Amniotic stem cell (primary cell): ENCODE measurements at regions not wholly inside any gene's neighbourhood (a gene's known extent, or its start where the extent isn't known, plus 50 kb on each side); places are given as distances from the start of the nearest gene placed in this dataset.
"Not testable (repeated sequence)": the region's sequence is repeated elsewhere in the genome, so short reads cannot be mapped to it uniquely, and the experiment has no call there.

Experiments
- DNase-seq: peaks from one replicate; lab custom pipeline; 2025; lab: John Stamatoyannopoulos, UW

DNA sequence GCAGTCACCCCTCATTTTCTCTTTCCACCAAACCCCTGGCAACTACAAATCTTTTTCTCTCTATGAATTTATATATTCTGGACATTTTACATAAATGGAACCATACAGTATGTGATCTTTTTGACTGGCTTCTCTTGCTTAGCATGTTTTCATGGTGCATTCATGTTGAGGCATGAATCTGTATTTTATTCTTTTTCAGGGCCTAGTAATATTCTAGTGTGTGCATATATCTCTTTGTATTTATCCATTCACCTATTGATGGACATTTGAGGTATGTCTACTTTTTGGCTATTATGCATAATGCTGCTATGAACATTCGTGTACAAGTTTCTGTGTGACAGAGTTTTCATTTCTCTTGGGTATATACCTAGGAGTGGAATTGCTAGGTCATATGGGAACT is 78.2 kb downstream of the HACD1 start:
- DNase-seq, result no peak

DNA sequence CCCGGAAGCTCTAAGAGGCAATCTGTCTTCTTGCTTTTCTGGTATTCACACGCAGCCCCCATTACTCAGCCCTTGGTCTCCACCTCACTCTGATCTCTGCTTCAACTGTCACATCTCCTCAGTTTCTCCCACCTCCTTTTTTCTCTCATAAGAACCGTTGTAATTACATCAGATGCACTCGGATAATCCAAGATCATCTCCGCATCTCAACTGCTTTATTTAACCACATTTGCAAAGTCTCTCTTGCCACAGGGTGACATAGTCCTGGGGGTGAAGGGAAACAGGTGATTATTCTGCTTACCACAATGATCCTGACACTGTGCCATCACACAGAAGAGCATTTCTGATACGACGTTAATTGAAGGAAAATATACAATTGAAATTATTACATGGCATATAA is 79.9 kb downstream of the HACD1 start:
- DNase-seq, result no peak

DNA sequence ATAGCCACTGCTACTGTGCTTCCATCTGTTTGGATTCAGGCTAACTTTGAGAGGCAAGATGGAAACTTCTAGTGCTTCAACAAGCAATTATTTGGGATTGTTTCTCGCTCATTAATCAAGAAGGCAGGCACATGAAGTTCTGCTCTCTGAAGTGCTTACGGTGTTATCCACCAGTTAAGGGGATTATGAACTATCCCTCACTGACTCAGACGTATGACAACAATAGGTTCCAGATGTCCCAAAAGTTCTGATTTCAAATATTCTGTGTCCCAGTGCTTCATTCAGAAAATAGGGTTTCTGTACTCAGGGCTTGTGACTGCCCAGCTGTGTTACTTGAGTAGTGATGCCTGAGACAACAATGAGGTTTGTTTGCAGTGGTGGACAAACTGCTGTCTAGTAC is 81.0 kb downstream of the HACD1 start:
- no peak for DNase-seq

DNA sequence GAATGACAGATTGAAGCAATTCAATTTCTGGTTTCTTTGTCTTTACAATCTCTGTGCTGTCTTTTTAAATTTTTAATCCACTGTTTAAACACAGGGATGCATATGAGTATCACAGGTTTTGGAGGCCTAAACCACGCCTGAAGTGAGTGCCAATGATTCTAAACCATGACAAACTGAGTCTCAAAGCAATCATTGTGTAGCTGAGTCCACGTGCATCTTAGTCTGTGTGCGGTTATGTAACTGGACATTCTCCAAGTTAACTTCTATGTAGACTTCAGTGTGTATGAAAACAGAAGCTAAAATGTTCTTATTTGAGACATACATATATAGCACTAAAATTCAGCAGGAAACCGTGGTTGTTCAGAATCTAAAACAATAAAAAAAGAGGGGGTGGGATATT is 79.3 kb upstream of the ST8SIA6 start:
- DNase-seq, result no peak

DNA sequence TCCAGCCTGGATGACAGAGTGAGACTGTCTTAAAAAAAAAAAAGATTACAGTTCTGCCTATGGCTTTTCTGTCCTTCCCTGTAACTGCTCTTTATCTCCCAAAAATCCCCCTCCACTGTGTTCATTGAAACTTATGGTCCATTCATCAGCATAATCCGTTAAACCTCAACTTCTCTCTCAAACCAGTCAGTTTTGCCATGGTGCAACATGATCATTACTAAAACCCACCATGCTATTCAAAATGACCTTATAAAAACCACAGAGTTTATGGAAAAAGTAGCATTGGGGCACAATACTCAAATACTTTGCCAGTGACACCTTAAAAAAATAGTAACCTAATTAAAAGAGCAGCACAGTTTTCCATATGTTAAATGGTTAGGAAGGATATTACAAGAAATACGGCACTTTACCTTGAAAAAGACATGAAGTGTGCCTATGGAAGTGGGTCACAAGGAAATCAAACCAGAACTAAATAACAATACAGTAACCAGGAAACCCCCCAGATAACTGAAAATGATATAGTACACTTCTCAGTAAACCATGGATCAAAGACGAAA is 74.0 kb upstream of the ST8SIA6 start:
- DNase-seq, result no peak

DNA sequence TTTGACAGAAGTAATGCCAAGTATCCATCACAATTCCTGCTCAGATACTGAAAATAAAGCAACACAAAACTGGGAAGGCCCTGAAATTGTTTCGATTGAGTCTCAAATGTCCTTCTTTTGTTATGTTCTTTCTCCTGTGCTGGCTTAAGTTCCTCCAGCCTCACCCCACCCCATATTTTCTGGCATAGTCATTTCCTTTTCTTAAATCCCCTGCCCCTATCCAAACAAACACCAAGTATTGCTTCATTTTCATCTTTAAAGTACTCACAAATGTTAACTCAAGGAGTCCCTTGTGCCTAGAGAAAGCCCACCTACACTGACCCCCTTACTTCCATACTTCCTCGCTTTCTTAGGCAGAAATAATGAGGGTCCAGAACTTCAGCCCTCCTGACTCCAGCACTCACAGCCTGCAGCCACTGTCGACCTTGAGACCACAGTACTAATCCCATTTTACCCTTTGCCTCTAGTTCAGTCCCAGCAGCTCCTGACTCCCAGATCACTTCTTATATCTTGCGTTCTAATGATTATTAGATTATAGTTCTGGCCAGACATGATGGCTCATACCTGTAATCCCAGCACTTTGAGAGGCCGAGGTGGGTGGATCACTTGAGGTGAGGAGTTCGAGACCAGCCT is 73.2 kb upstream of the ST8SIA6 start:
- no peak for DNase-seq

DNA sequence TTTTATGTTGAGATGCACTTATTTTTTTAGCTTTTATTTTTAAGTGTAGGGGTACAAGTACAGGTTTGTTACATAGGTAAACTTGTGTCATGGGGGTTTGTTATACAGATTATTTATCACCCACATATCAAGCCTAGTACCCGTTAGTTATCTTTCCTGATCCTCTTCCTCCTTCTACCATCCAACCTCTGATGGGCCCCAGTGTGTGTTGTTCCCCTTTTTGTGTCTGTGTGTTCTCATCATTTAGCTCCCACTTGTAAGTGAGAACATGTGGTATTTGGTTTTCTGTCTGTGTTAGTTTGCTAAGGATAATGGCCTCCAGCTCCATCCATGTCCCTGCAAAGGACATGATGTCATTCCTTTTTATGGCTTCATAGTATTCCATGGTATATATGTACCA is 72.2 kb upstream of the ST8SIA6 start:
- not testable (repeated sequence) for DNase-seq

DNA sequence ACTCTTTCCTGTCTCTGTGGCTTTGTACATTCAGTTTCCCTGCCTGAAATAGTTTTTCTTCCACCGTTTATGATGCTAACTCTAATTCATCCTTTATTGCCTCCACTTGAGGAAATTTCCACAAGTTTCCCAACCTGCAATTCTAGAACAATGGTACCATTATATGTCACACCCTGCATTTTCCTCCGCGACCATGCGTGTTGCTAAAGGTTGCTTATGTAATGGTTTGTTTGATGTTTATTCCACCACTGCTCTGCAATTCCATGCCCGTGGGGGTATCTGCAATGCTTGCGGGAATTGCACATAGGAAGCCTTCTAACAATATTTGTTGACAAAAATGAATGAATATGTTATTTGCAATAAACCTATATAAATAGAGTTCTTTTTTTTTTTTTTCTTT is 69.5 kb upstream of the ST8SIA6 start:
- DNase-seq, result no peak

DNA sequence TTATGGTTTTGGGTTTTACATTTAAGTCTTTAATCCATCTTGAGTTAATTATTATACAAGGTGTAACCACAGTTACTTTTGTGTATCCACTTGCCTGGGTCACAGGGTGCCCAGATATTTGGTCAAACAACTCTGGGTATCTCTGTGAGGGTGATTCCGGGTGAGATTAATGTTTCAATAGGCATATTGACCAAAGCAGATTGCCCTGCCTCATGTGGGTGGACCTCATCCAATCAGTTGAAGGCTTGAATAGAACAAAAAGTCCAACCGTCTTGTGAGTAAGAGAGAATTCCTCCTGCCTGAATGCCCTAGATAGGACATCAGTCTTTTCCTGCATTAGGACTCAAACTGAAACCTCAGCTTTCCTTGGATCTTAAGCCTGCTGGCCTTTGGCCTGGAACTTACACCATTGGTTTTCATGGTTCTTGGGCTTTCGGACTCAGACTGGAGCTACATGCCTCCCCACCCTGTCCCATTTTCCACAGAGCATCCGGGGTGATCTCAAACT is 68.9 kb upstream of the ST8SIA6 start:
- DNase-seq, result no peak

DNA sequence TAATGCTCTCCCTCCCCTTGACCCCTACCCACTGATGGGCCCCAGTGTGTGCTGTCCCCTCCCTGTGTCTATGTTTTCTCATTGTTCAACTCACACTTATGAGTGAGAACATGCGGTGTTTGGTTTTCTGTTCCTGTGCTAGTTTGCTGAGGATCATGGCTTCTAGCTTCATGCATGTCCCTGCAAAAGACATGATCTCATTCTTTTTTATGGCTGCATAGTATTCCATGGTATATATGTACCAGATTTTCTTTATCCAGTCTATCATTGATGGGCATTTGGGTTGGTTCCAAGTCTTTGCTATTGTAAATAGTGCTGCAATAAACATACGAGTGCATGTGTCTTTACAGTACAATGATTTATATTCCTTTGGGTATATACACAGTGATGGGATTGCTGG is 67.9 kb upstream of the ST8SIA6 start:
- not testable (repeated sequence) for DNase-seq

DNA sequence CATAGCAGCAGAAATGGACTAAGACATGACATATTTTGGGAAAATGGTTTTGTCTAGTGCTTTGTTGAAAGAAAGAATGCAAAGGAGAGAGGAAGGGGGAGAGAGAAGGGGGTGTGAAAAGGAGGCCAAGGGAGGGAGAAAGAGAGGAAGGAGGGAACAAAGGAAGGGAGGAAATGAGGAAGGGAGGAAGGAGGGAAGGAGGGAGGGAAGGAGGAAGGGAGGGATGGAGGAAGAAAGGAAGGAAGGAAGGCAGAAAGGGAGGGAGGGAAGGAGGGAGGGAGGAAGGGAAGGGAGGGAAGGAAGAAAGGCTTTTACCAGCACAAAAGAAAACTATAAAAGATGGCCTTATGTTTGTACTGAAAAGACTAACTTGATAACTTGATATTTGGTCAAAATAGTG is 65.1 kb upstream of the ST8SIA6 start:
- no peak for DNase-seq

DNA sequence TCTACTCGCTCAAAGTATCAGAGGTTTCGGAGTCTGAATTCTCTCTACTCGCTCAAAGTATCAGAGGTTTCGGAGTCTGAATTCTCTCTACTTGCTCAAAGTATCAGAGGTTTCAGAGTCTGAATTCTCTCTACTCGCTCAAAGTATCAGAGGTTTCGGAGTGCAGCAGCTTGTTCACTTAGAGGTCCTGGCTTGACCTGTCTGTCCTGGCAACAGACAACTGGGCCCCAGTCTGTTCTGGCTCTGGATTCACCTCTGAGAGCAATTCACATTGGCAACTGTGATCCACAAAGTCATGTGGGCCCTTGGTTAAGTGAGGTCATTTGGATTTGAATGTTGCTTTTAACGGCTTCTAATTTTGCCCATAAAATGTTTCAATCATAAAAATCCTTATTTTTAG is 63.9 kb upstream of the ST8SIA6 start:
- no peak for DNase-seq

DNA sequence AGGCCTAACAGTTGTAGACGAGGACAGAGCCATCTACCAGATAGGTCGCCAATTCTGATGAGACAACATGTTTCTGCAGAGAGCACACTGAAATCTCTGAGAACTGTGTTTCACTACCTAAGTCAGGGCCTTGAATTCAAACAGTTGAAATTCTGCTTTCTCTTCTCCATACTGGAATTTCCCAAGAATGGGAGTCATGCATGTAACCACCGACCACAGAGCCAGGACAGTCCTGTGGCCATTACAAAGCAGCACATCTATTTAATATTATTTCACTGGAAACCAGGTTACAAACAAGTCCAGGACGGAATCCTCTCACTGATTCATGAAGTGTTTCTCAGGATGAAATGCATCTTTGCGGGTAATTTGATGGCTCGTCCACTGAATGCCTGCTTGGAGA is 62.0 kb upstream of the ST8SIA6 start:
- DNase-seq, result no peak

DNA sequence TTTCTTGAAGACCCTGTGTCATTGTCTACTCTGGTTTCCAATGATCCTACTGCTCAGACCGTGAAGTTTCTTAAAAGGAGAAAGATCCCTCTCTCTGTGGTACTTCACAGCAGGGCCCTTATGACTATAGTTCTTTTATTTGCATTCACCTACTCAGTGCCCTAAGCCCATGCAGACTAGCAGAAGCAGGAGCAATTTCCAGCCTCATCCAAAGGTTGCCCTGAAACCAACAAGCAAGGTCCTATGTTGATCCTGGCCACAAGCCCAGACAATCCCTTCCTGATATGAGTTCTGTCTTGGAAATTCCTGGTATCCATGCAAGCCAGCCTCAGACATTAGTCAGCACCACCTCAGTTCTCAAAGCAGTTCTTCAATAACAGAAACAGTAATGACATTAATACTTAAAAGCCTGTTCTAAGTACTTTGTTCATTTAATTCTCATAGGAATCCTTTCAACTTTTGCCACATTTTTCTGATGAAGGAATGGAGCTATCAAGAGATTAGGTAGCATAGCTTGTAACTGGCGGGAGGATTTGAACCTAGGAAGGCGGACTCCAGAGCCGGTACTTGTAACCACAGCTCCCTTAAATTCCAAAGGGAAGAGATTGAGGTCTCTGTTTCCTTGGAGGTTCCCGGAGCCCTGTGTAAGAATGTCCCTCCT is 58.1 kb upstream of the ST8SIA6 start:
- DNase-seq, result peak; percentile 76

DNA sequence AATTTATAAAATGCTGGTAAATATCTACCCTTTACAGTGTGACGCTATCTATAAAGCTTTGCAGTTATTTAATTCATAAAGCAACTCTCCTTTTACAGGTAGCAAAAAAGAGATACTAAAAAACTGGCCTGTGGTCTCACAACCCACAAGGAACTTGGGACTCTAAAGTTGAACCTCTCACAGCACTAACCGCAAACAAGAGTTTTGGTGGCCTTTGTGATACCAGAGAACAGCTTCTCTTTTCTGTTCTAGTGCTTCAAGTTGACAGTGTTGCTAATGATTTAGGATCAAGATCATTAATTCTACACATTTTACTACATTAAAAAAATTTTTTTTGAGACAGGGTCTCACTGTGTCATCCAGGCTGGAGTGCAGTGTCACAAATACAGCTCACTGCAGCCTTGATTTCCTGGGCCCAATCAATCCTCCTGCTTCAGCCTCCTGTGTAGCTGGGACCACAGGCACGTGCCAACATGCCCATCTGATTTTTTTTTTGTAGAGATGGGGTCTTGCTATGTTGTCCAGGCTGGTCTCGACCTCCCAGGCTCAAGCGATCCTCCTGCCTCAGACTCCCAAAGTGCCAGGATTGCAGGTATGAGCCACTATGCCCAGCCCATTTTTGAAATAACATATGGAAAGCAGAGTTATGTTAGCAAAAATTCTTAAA is 56.0 kb upstream of the ST8SIA6 start:
- DNase-seq, result no peak

DNA sequence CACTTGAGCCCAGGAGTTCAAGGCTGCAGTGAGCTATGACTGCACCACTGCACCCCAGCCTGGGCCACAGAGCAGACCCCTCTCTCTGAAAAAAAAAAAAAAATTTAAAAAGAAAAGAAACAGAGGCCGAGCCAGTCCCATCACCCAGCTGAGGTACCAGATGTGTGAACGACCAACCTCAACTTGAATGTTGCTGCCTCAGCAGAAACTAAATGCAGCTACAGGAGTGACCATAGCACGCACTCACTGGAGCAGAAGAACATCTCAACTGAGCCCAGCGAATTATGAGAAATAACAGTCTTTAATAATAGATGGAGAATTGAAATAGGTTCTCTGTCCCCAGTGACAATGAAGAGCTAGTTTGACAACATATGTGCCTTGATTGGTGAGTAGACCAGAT is 53.1 kb upstream of the ST8SIA6 start:
- no peak for DNase-seq

DNA sequence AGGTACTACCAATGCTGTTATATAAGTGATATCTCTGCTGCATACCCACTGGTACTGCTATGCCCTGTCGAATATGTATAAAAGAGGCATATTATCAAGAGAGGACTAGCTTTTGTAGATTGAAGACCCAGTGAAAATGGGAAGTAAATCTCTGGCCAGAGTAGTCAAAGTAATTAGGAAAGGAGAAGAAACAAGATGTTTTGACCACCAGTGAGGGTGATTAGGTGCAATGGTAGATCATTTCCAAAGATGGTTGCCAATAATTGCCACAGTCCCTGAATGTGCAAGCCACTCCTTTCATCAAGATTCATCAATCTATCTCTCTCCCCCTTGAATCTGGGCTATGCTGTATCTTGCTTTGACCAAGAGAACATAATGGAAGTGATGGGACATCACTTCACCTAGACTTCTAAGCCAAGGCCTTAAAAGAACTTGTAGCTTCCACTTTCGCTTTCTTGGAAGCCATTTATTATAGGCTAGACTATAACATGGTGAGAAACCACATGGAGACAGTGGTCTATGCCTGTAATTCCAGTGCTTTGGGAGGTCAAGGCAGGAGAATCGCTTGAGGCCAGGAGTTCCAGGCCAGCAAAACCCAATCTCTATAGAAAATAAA is 52.6 kb upstream of the ST8SIA6 start:
- DNase-seq, result no peak

DNA sequence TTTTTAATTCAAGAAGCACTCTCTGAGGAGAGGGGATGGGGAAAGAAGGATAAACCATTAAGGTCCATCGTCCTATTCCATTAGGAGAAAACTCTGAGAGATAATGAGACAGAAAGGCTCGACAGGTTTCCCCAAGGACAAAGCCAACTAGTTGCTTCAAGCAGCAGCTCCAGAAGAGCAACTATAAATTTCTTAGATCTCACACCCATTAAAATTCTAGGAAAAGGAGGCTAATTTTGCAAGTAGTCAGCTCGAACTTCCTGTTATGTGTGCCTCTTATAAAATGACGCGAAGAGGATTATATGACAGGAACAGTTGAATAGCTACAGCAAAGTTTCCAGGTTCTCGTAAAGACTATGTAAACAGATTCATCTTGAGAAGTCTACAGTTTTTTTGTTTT is 52.0 kb upstream of the ST8SIA6 start:
- DNase-seq, result no peak

DNA sequence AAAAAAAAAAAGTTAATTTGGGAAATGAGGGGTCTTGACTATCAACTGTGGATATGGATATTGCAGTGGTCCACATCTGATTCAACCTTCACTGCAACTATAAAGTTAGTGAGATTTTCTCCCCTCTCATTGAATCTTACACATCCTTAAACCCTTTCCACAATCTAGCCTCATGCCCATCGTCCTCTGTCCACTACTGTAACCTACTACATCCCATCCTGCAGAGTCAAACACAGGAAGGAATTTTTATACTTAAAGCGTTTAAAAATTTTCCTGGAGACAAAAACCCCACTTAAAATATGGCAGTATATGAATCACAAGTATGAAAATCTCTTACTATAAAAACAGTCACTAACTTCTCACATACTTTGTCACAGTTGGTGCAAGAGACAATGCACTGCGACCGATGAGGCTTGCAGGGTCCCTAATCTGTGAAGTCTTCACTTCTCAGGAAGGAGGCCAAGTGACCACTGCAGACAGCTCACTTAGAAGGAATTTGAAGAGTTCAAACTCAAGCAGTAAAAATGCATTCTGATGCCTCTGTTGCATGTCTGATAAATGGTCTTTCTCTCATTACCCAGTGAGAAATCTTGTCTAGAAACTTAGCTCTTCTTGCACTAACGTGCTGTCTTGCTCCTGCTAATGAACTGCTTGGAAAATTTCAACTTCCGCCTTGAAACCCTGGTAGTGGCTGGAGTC is 50.3 kb upstream of the ST8SIA6 start:
- DNase-seq, result no peak
